PC-3 (cell line): ENCODE measurements at regions not wholly inside any gene's neighbourhood (a gene's known extent, or its start where the extent isn't known, plus 50 kb on each side); places are given as distances from the start of the nearest gene placed in this dataset.

Experiments
- ATAC-seq: fragments of 200-7000 bp; cut with Tn5 transposase; 2 replicates; pipeline ENCODE4 v1.9.1; 2020; ENCODE audit warnings: mild to moderate bottlenecking, moderate library complexity
- BruUV-seq: library from RNA; stranded (reverse); fragments of 400-500 nt; replicated peaks from 2 replicates; lab custom pipeline; 2021; lab: Mats Ljungman, UMichigan
- CTCF ChIA-PET: fragments of 300-600 bp; sonication (Branson Sonifier 250); formaldehyde crosslinking; loops from one replicate; lab custom pipeline; 2022; ENCODE audit warnings: antibody characterized with exemption; lab: Charles Lee
- POLR2A ChIA-PET: fragments of 300-600 bp; sonication (Branson Sonifier 250); formaldehyde crosslinking; loops from one replicate; lab custom pipeline; 2022; ENCODE audit warnings: antibody characterized with exemption; ENCODE audit not compliant: unreplicated experiment; lab: Charles Lee
- DNase-seq: peaks from one replicate; pipeline ENCODE4 v3.0.0-alpha.2; 2015
- H2AFZ ChIP-seq: fragments of 300-600 bp; sonication (generic); 2 replicates; pipeline ENCODE4 v1.6.0; 2016; ENCODE audit warnings: antibody characterized with exemption, low read length
- H3F3A ChIP-seq: fragments of 300-600 bp; sonication (generic); one replicate; pipeline ENCODE4 v1.6.0; 2017; ENCODE audit warnings: antibody characterized with exemption, low read length, control low read depth, mild to moderate bottlenecking; ENCODE audit not compliant: unreplicated experiment
- H3K27ac ChIP-seq: fragments of 300-600 bp; sonication (generic); 2 replicates; pipeline ENCODE4 v1.5.1; 2016; ENCODE audit warnings: mild to moderate bottlenecking, low read length
- H3K27me3 ChIP-seq: fragments of 300-600 bp; sonication (generic); 2 replicates; pipeline ENCODE4 v1.6.1; 2016; ENCODE audit warnings: low read length, mixed read lengths
- H3K36me3 ChIP-seq: fragments of 300-600 bp; sonication (generic); 2 replicates; pipeline ENCODE4 v1.6.1; 2016; ENCODE audit warnings: low read depth, mixed run types, low read length, mixed read lengths
- H3K4me1 ChIP-seq: fragments of 300-600 bp; sonication (generic); 2 replicates; pipeline ENCODE4 v1.5.1; 2016; ENCODE audit warnings: low read length; ENCODE audit not compliant: insufficient read depth
- H3K4me2 ChIP-seq: fragments of 300-600 bp; sonication (generic); 2 replicates; pipeline ENCODE4 v1.6.0; 2016; ENCODE audit warnings: low read length
- H3K4me3 ChIP-seq: fragments of 300-600 bp; sonication (generic); 2 replicates; pipeline ENCODE4 v1.5.1; 2016; ENCODE audit warnings: mild to moderate bottlenecking, low read length, mixed read lengths
- H3K79me2 ChIP-seq: fragments of 300-600 bp; sonication (generic); 2 replicates; pipeline ENCODE4 v1.6.1; 2017; ENCODE audit warnings: low read length, mixed read lengths
- H3K9ac ChIP-seq: fragments of 300-600 bp; sonication (generic); 2 replicates; pipeline ENCODE4 v1.6.0; 2016; ENCODE audit warnings: mild to moderate bottlenecking, low read length
- H3K9me2 ChIP-seq: fragments of 300-600 bp; sonication (generic); replicated peaks from 2 replicates; pipeline ENCODE4 v1.6.1; 2016; ENCODE audit warnings: mixed run types, low read length, mixed read lengths
- H3K9me3 ChIP-seq: fragments of 300-600 bp; sonication (generic); 2 replicates; pipeline ENCODE4 v1.6.1; 2016; ENCODE audit warnings: low read length, mixed read lengths
- H4K20me1 ChIP-seq: fragments of 300-600 bp; sonication (generic); 2 replicates; pipeline ENCODE4 v1.6.1; 2016; ENCODE audit warnings: low read length, mixed read lengths
- CTCF ChIP-seq: fragments of 300-600 bp; sonication (generic); conservative IDR thresholded peaks from 2 replicates; pipeline ENCODE4 v1.5.1; 2017; ENCODE audit warnings: antibody characterized with exemption, low read depth, mild to moderate bottlenecking, low read length
- EZH2 ChIP-seq: fragments of 300-600 bp; sonication (generic); IDR thresholded peaks from one replicate; pipeline ENCODE4 v1.6.1; 2017; ENCODE audit warnings: antibody characterized with exemption, mild to moderate bottlenecking, low read length; ENCODE audit not compliant: unreplicated experiment
- EZH2phosphoT487 ChIP-seq: fragments of 300-600 bp; sonication (generic); IDR thresholded peaks from 2 replicates; pipeline ENCODE4 v1.6.1; 2018; ENCODE audit warnings: mild to moderate bottlenecking, antibody characterized with exemption, low read length, borderline replicate concordance
- intact Hi-C: fragments of 100-400 bp; cut with micrococcal nuclease; formaldehyde crosslinking; loops from 2 replicates; pipeline ENCODE4 v1.9.0; 2023

GRCh38 chr5:167831754-167832504 is 459.5 kb upstream of the WWC1 start:
- peaks cover 75% of the 10 kb centered on the region for H3K27me3 ChIP-seq
- BruUV-seq: no TSS peak
- H3K79me2 ChIP-seq: no peaks in the 10 kb centered on the region
- no peak overlapping the region for H3K4me3 ChIP-seq
- no peaks in the 10 kb centered on the region for H3K36me3 ChIP-seq
- no peak overlapping the region for H2AFZ ChIP-seq
- no peaks in the 10 kb centered on the region for H3K9me3 ChIP-seq
- DNase-seq (no peak), ATAC-seq (no peak)
- no peaks in the 10 kb centered on the region for H3F3A ChIP-seq
- H3K9ac ChIP-seq: no peak overlapping the region
- no peak overlapping the region for H3K27ac ChIP-seq
- POLR2A ChIA-PET: no interaction called here
- H3K9me2 ChIP-seq: no peaks in the 10 kb centered on the region
- intact Hi-C loops: no loop called here
- no peak overlapping the region for H3K4me2 ChIP-seq
- no peak for TF ChIP-seq EZH2
- no peak for TF ChIP-seq CTCF
- TF ChIP-seq EZH2phosphoT487: no peak
- H3K4me1 ChIP-seq: 0 out of 2 replicates have a peak, but pooled peaks cover 8% of the 10 kb centered on the region
- H4K20me1 ChIP-seq: no peaks in the 10 kb centered on the region
- CTCF ChIA-PET: no interaction called here

GRCh38 chr5:167832609-167833008 is 458.8 kb upstream of the WWC1 start:
- no peaks in the 10 kb centered on the region for H3K9me3 ChIP-seq
- ChIA-PET POLR2A (no interaction called here), CTCF (no interaction called here)
- no peaks in the 10 kb centered on the region for H3K36me3 ChIP-seq
- no peaks in the 10 kb centered on the region for H4K20me1 ChIP-seq
- 0 out of 2 replicates have a peak, but pooled peaks cover 8% of the 10 kb centered on the region for H3K4me1 ChIP-seq
- H3K4me2 ChIP-seq: no peak overlapping the region
- no peak overlapping the region for H3K9ac ChIP-seq
- H2AFZ ChIP-seq: no peak overlapping the region
- H3K4me3 ChIP-seq: no peak overlapping the region
- no peak for ATAC-seq
- peaks cover 79% of the 10 kb centered on the region for H3K27me3 ChIP-seq
- no peak for DNase-seq
- TF ChIP-seq CTCF (no peak), EZH2phosphoT487 (no peak), EZH2 (no peak)
- H3F3A ChIP-seq: no peaks in the 10 kb centered on the region
- H3K9me2 ChIP-seq: no peaks in the 10 kb centered on the region
- no peak overlapping the region for H3K27ac ChIP-seq
- intact Hi-C loops: no loop called here
- BruUV-seq: no TSS peak
- H3K79me2 ChIP-seq: no peaks in the 10 kb centered on the region

GRCh38 chr5:167833456-167833855 is 458.0 kb upstream of the WWC1 start:
- H3K27ac ChIP-seq: no peak overlapping the region
- POLR2A ChIA-PET: no interaction called here
- intact Hi-C loops: no loop called here
- H3K36me3 ChIP-seq: no peaks in the 10 kb centered on the region
- no peaks in the 10 kb centered on the region for H3K9me3 ChIP-seq
- H2AFZ ChIP-seq: no peak overlapping the region
- H3K9me2 ChIP-seq: no peaks in the 10 kb centered on the region
- no peak overlapping the region for H3K9ac ChIP-seq
- no peaks in the 10 kb centered on the region for H3K79me2 ChIP-seq
- H3K4me3 ChIP-seq: no peak overlapping the region
- TF ChIP-seq EZH2phosphoT487: no peak
- TF ChIP-seq EZH2: no peak
- TF ChIP-seq CTCF: no peak
- ATAC-seq (no peak), DNase-seq (no peak)
- no peaks in the 10 kb centered on the region for H3K4me1 ChIP-seq
- H3F3A ChIP-seq: no peaks in the 10 kb centered on the region
- BruUV-seq: no TSS peak
- H4K20me1 ChIP-seq: no peaks in the 10 kb centered on the region
- CTCF ChIA-PET: no interaction called here
- peaks cover 81% of the 10 kb centered on the region for H3K27me3 ChIP-seq
- no peak overlapping the region for H3K4me2 ChIP-seq
